H1 (cell line): ENCODE measurements at regions not wholly inside any gene's neighbourhood (a gene's known extent, or its start where the extent isn't known, plus 50 kb on each side); places are given as distances from the start of the nearest gene placed in this dataset.

ENCODE experiments used
- CTCF ChIA-PET: fragments of 300-600 bp; sonication (Branson Sonifier 250); formaldehyde crosslinking; loops from one replicate; lab custom pipeline; 2021; ENCODE audit not compliant: partially characterized antibody; lab: Charles Lee
- POLR2A ChIA-PET: fragments of 300-600 bp; sonication (Branson Sonifier 250); formaldehyde crosslinking; loops from one replicate; lab custom pipeline; 2021; ENCODE audit warnings: inconsistent platforms; ENCODE audit not compliant: partially characterized antibody; lab: Charles Lee
- DNase-seq, 2 experiments: peaks; one replicate each; pipeline versions ENCODE4 v3.0.0 to v3.0.0-alpha.2; 2010 to 2022; ENCODE audit warnings: low spot score in 2 of 2, low read depth in 1 of 2, mixed read lengths in 1 of 2
- FAIRE-seq: peaks from 2 replicates; lab custom pipeline; 2011; peaks lifted over from hg19 to GRCh38; lab: Jason Lieb, UNC
- H2AFZ ChIP-seq: 2 replicates; pipeline ENCODE4 v1.8.1; 2012; ENCODE audit warnings: low read length, inconsistent platforms
- H2AK5ac ChIP-seq: 2 replicates; pipeline ENCODE4 v1.6.1; 2013; ENCODE audit warnings: low read depth, low read length
- H2BK120ac ChIP-seq: replicated peaks from 2 replicates; pipeline ENCODE3; 2013; ENCODE audit warnings: low read depth, low read length, inconsistent platforms
- H2BK12ac ChIP-seq: 2 replicates; pipeline ENCODE4 v1.6.1; 2013; ENCODE audit warnings: low read depth, low read length
- H2BK15ac ChIP-seq: 2 replicates; pipeline ENCODE4 v1.6.1; 2013; ENCODE audit warnings: low read length
- H2BK20ac ChIP-seq: 2 replicates; pipeline ENCODE4 v1.6.1; 2013; ENCODE audit warnings: low read length
- H2BK5ac ChIP-seq: 2 replicates; pipeline ENCODE4 v1.6.1; 2013; ENCODE audit warnings: low read depth, low read length
- H3K14ac ChIP-seq: 2 replicates; pipeline ENCODE4 v1.6.1; 2013; ENCODE audit warnings: inconsistent platforms; ENCODE audit not compliant: insufficient read length
- H3K18ac ChIP-seq: 2 replicates; pipeline ENCODE4 v1.6.1; 2013; ENCODE audit warnings: low read length; ENCODE audit errors: extremely low read depth
- H3K23ac ChIP-seq: 2 replicates; pipeline ENCODE4 v1.6.1; 2013; ENCODE audit warnings: inconsistent platforms; ENCODE audit not compliant: insufficient read length
- H3K23me2 ChIP-seq: 2 replicates; pipeline ENCODE4 v1.6.1; 2013; ENCODE audit warnings: low read depth, low read length
- H3K27ac ChIP-seq: 2 replicates; pipeline ENCODE4 v1.6.1; 2011; ENCODE audit warnings: low read depth, low read length, inconsistent platforms
- H3K27me3 ChIP-seq, 4 experiments: replicated peaks in 1 of 4; 1 replicate in 1 of 4; 2 replicates in 3 of 4; pipeline versions ENCODE4 v1.6.1 to v1.8.1; 2011 to 2013; ENCODE audit warnings: low read length in 3 of 4, mild to moderate bottlenecking in 3 of 4, inconsistent platforms in 2 of 4, mixed read lengths in 2 of 4, moderate library complexity in 1 of 4; ENCODE audit not compliant: control insufficient read depth in 3 of 4, insufficient read depth in 3 of 4; ENCODE audit errors: extremely low read depth in 1 of 4
- H3K36me3 ChIP-seq, 4 experiments: 2 replicates each; pipeline versions ENCODE4 v1.6.1 to v1.8.1; 2011 to 2013; ENCODE audit warnings: mild to moderate bottlenecking in 4 of 4, low read length in 3 of 4, moderate library complexity in 2 of 4, control low read depth in 1 of 4, inconsistent platforms in 1 of 4; ENCODE audit not compliant: insufficient read depth in 4 of 4, control insufficient read depth in 2 of 4
- H3K4ac ChIP-seq: replicated peaks from 2 replicates; pipeline ENCODE3; 2013; ENCODE audit warnings: low read length, low read depth, mixed read lengths, inconsistent platforms; ENCODE audit not compliant: insufficient read length
- H3K4me1 ChIP-seq, 4 experiments: replicated peaks in 1 of 4; 1 replicate in 1 of 4; 2 replicates in 3 of 4; pipeline versions ENCODE4 v1.6.1 to v1.8.1; 2011 to 2013; ENCODE audit warnings: low read length in 3 of 4, inconsistent platforms in 2 of 4, mixed read lengths in 1 of 4; ENCODE audit not compliant: insufficient read depth in 4 of 4, control insufficient read depth in 3 of 4
- H3K4me2 ChIP-seq, 2 experiments: 2 replicates each; pipeline versions ENCODE4 v1.6.1 to v1.8.1; 2011 to 2013; ENCODE audit warnings: low read depth in 2 of 2, low read length in 2 of 2, control low read depth in 1 of 2, inconsistent platforms in 1 of 2, mild to moderate bottlenecking in 1 of 2; ENCODE audit not compliant: insufficient read depth in 1 of 2
- H3K4me3 ChIP-seq, 4 experiments: fragments of 200-600, 300-600 bp in 1 of 4; sonication (generic), shearing (Covaris generic), sonication (Bioruptor Twin) in 1 of 4; 2 replicates each; pipeline versions ENCODE4 v1.5.1 to v1.8.1; 2011 to 2016; ENCODE audit warnings: low read length in 4 of 4, low read depth in 3 of 4, control low read depth in 2 of 4, inconsistent platforms in 2 of 4, mild to moderate bottlenecking in 2 of 4, mixed read lengths in 1 of 4, moderate library complexity in 1 of 4; ENCODE audit not compliant: insufficient read depth in 2 of 4; ENCODE audit errors: extremely low read depth in 1 of 4
- H3K56ac ChIP-seq: replicated peaks from 2 replicates; pipeline ENCODE3; 2013; ENCODE audit warnings: low read depth, mild to moderate bottlenecking, mixed read lengths, low read length, inconsistent platforms; ENCODE audit not compliant: insufficient read length
- H3K79me1 ChIP-seq: 2 replicates; pipeline ENCODE4 v1.6.1; 2013; ENCODE audit warnings: low read depth, low read length, control low read depth
- H3K79me2 ChIP-seq, 2 experiments: 2 replicates each; pipeline versions ENCODE4 v1.6.1 to v1.8.1; 2012 to 2013; ENCODE audit warnings: low read length in 2 of 2, mild to moderate bottlenecking in 2 of 2, inconsistent platforms in 1 of 2; ENCODE audit not compliant: insufficient read depth in 2 of 2, control insufficient read depth in 1 of 2
- H3K9ac ChIP-seq, 4 experiments: replicated peaks in 1 of 4; 1 replicate in 1 of 4; 2 replicates in 3 of 4; pipeline versions ENCODE4 v1.6.1 to v1.8.1; 2011 to 2013; ENCODE audit warnings: low read depth in 3 of 4, low read length in 3 of 4, control low read depth in 2 of 4, mild to moderate bottlenecking in 2 of 4, moderate library complexity in 2 of 4, inconsistent platforms in 1 of 4; ENCODE audit errors: extremely low read depth in 1 of 4
- H3K9me3 ChIP-seq, 2 experiments: 2 replicates each; pipeline versions ENCODE4 v1.6.1 to v1.8.1; 2012 to 2013; ENCODE audit warnings: mild to moderate bottlenecking in 2 of 2, moderate library complexity in 2 of 2, control low read depth in 1 of 2, inconsistent platforms in 1 of 2, low read depth in 1 of 2, low read length in 1 of 2, mixed read lengths in 1 of 2; ENCODE audit not compliant: insufficient read depth in 2 of 2
- H4K20me1 ChIP-seq, 2 experiments: replicated peaks in 1 of 2; 2 replicates each; pipeline versions ENCODE3 to v1.8.1; 2011 to 2013; ENCODE audit warnings: inconsistent platforms in 2 of 2, low read length in 2 of 2, mild to moderate bottlenecking in 1 of 2; ENCODE audit not compliant: insufficient read depth in 2 of 2, control insufficient read depth in 1 of 2
- H4K5ac ChIP-seq: 2 replicates; pipeline ENCODE4 v1.6.1; 2013; ENCODE audit warnings: low read length, low read depth, mixed read lengths, inconsistent platforms; ENCODE audit not compliant: insufficient read length
- H4K8ac ChIP-seq: 2 replicates; pipeline ENCODE4 v1.8.0; 2013; ENCODE audit warnings: mild to moderate bottlenecking, moderate library complexity, low read length, inconsistent platforms; ENCODE audit not compliant: insufficient read depth; ENCODE audit errors: extremely low read depth
- H4K91ac ChIP-seq: replicated peaks from 2 replicates; pipeline ENCODE3; 2013; ENCODE audit warnings: low read length, mixed read lengths, inconsistent platforms; ENCODE audit not compliant: insufficient read length
- CEBPB ChIP-seq: IDR thresholded peaks from 2 replicates; pipeline ENCODE4 v1.6.1; 2012; ENCODE audit warnings: low read depth, low read length
- CTBP2 ChIP-seq: IDR thresholded peaks from 2 replicates; pipeline ENCODE4 v1.7.0; 2011; ENCODE audit warnings: borderline replicate concordance, mild to moderate bottlenecking, moderate library complexity, mixed read lengths, low read length; ENCODE audit not compliant: insufficient read depth, insufficient read length
- EGR1 ChIP-seq: IDR thresholded peaks from 2 replicates; pipeline ENCODE4 v1.6.1; 2011; ENCODE audit warnings: low read depth, low read length, borderline replicate concordance
- FOSL1 ChIP-seq: IDR thresholded peaks from 2 replicates; pipeline ENCODE4 v1.6.1; 2011; ENCODE audit warnings: mild to moderate bottlenecking, low read depth, low read length, moderate library complexity; ENCODE audit not compliant: insufficient read depth
- POLR2AphosphoS5 ChIP-seq: IDR thresholded peaks from 2 replicates; pipeline ENCODE4 v1.6.1; 2011; ENCODE audit warnings: low read depth, low read length
- SIRT6 ChIP-seq: IDR thresholded peaks from one replicate; pipeline ENCODE4 v1.7.1; 2012; ENCODE audit warnings: low read length, inconsistent platforms
- SRF ChIP-seq: IDR thresholded peaks from 2 replicates; pipeline ENCODE4 v1.6.1; 2011; ENCODE audit warnings: mild to moderate bottlenecking, low read depth, low read length, moderate library complexity
- WGBS, 2 experiments: shearing (Covaris generic) in 1 of 2; methylation state at CpG; one replicate each; pipeline versions ENCODE4 v1.1.6 to v1.1.7; 2013 to 2015; ENCODE audit warnings: low lambda C conversion rate in 2 of 2, mixed read lengths in 2 of 2, inconsistent platforms in 1 of 2, low coverage in 1 of 2, missing lambda C conversion rate in 1 of 2; ENCODE audit not compliant: insufficient replicate concordance in 2 of 2, insufficient coverage in 1 of 2, insufficient read length in 1 of 2; ENCODE audit errors: extremely low coverage in 1 of 2, missing lambda C conversion rate in 1 of 2; 5-methylcytosine and 5-hydroxymethylcytosine counted together
- TF ChIP-seq, protein P1 (sequence below): IDR thresholded peaks from 2 replicates; pipeline ENCODE4 v1.6.1; 2011; ENCODE audit warnings: low read length, improper control_type of control experiment
- TF ChIP-seq, protein P2 (sequence below): IDR thresholded peaks from 2 replicates; pipeline ENCODE4 v1.6.1; 2011; ENCODE audit warnings: low read depth, mild to moderate bottlenecking, low read length; ENCODE audit not compliant: insufficient read depth

DNA sequence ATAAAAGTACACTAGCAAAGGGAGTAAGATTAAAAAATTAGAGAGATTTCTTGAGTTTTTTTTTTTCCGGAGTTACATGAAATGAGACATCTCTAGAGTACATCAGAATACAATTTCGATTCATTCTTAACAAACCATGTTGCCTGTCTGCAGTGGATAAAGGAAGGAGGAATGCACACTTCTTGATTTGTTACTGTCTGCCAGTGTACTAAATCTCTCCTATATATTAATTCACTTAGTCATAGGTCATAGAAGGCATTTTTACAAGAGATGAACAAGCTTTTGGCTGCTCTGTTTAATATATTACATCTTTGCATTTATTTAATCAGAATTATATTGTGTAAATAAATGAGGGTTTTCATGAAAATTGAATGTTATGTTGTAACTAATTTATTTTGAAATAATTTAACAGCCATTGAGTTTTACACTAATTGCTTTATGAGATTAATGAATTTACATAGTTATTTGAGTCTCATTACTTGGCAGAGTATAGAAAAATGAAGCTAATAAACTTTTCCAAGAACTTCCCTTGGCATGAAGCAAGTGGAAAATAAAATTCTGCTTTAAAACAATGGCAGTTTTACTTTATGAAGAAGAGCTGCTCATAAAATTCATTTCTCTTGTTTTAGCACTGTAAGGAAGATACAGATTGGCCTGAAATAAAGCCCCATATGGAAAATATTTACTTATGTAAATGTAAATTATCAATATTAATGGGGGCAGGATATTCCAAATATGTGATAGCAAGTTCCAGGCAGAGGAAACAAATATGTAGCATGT, 1284.7 kb downstream of the BRINP3 start:
- no peaks in the 10 kb centered on the region for H3K79me2 ChIP-seq
- DNase-seq (no peak), FAIRE-seq (no peak)
- no peak overlapping the region for H3K23ac ChIP-seq
- H3K56ac ChIP-seq, result no peak overlapping the region
- no peak overlapping the region for H2BK15ac ChIP-seq
- H2AK5ac ChIP-seq, result no peak overlapping the region
- H2BK5ac ChIP-seq, result no peak overlapping the region
- no peak overlapping the region for H3K27ac ChIP-seq
- TF ChIP-seq EGR1 (no peak), CEBPB (no peak), POLR2AphosphoS5 (no peak), SIRT6 (no peak), CTBP2 (no peak), SRF (no peak), FOSL1 (no peak)
- TF ChIP-seq, protein P1, sequence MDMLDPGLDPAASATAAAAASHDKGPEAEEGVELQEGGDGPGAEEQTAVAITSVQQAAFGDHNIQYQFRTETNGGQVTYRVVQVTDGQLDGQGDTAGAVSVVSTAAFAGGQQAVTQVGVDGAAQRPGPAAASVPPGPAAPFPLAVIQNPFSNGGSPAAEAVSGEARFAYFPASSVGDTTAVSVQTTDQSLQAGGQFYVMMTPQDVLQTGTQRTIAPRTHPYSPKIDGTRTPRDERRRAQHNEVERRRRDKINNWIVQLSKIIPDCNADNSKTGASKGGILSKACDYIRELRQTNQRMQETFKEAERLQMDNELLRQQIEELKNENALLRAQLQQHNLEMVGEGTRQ, result no peak
- TF ChIP-seq, protein P2, sequence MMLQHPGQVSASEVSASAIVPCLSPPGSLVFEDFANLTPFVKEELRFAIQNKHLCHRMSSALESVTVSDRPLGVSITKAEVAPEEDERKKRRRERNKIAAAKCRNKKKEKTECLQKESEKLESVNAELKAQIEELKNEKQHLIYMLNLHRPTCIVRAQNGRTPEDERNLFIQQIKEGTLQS, result no peak
- H4K8ac ChIP-seq, result no peak overlapping the region
- H3K23me2 ChIP-seq, result no peaks in the 10 kb centered on the region
- H3K4me3 ChIP-seq, result no peak overlapping the region
- no peaks in the 10 kb centered on the region for H3K9me3 ChIP-seq
- H3K79me1 ChIP-seq, result no peaks in the 10 kb centered on the region
- WGBS, 2 experiments, result 92% methylated on average over 2 of the region's 2 CpGs; no CpG with 5 or more reads in 1 of the 2 experiments
- H3K4me2 ChIP-seq, result no peak overlapping the region
- H3K4me1 ChIP-seq, result no peaks in the 10 kb centered on the region
- H3K4ac ChIP-seq, result no peak overlapping the region
- H4K20me1 ChIP-seq, result no peaks in the 10 kb centered on the region
- no peak overlapping the region for H3K9ac ChIP-seq
- no peaks in the 10 kb centered on the region for H3K27me3 ChIP-seq
- no peak overlapping the region for H3K14ac ChIP-seq
- H2AFZ ChIP-seq, result no peak overlapping the region
- H2BK120ac ChIP-seq, result no peak overlapping the region
- no peak overlapping the region for H4K5ac ChIP-seq
- ChIA-PET CTCF (interaction anchor here (0.5 to 1.3 kb wide), 2 partner anchors 25 to 1051 kb away, joined by 3 read pairs; no protein-coding TSS in a partner anchor), POLR2A (no interaction called here)
- H3K36me3 ChIP-seq, result no peaks in the 10 kb centered on the region
- H2BK20ac ChIP-seq, result no peak overlapping the region
- H4K91ac ChIP-seq, result no peak overlapping the region
- no peak overlapping the region for H3K18ac ChIP-seq
- no peak overlapping the region for H2BK12ac ChIP-seq
